ENCODE measurements at regions not wholly inside any gene's neighbourhood (a gene's known extent, or its start where the extent isn't known, plus 50 kb on each side); places are given as distances from the start of the nearest gene placed in this dataset.

DNA sequence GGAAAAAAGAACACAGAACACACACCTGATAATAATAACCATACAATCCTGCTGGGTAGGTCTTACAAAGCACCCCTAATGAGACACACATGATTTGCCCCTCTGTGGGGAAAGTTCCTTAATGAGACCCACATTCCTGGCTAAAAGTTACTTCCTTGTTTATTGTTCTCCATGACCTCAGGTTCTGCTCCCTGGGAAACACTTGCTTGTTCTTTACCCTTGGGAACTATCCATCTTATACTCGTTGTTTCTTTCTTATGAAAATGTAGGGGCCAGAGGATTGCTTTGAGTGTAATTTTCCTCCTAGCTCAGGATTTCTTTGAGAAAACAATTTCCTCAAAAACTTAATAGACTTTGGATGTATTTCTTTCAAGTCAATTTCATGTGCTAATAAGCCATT, 52.1 kb upstream of the PCDH10 start:
- DNase-seq, result no peak
